Right lobe of liver (tissue), 6 donors: ENCODE measurements at regions not wholly inside any gene's neighbourhood (a gene's known extent, or its start where the extent isn't known, plus 50 kb on each side); places are given as distances from the start of the nearest gene placed in this dataset.
"Not testable (repeated sequence)": the region's sequence is repeated elsewhere in the genome, so short reads cannot be mapped to it uniquely, and the experiment has no call there.

Experiments
- ATAC-seq, 4 donors: fragments of 200-7000 bp; cut with Tn5 transposase; one replicate each; pipeline ENCODE4 v1.9.1; 2020; ENCODE audit warnings: mild to moderate bottlenecking in 4 of 4, moderate library complexity in 4 of 4
- DNase-seq, 3 donors: peaks; one replicate each; pipeline ENCODE4 v3.0.0-alpha.2; 2020
- H3K27ac ChIP-seq, 3 donors: fragments of 200-600 bp; one replicate each; pipeline ENCODE4 v1.8.0; 2022
- H3K27me3 ChIP-seq, 2 donors: fragments of 200-600 bp; one replicate each; pipeline ENCODE4 v1.8.0; 2022
- H3K36me3 ChIP-seq, 4 donors: fragments of 200-600 bp; sonication (generic) in 1 of 4; one replicate each; pipeline versions ENCODE4 v1.5.1 to v1.8.0; 2017 to 2022; ENCODE audit warnings: control low read depth in 1 of 4
- H3K4me1 ChIP-seq, 4 donors: fragments of 200-600 bp; sonication (generic) in 1 of 4; one replicate each; pipeline versions ENCODE4 v1.5.1 to v1.8.0; 2017 to 2022; ENCODE audit warnings: control low read depth in 1 of 4
- H3K4me3 ChIP-seq, 3 donors: fragments of 200-600 bp; one replicate each; pipeline ENCODE4 v1.8.0; 2022
- H3K9me3 ChIP-seq, 4 donors: fragments of 200-600 bp; sonication (generic) in 1 of 4; one replicate each; pipeline versions ENCODE4 v1.5.1 to v1.8.0; 2017 to 2022; ENCODE audit warnings: control low read depth in 1 of 4
- CTCF ChIP-seq, 4 donors: fragments of 200-600 bp in 3 of 4; fragments of 450-650 bp in 1 of 4; IDR thresholded peaks; one replicate each; pipeline versions ENCODE4 v1.5.1 to v1.8.0; 2016 to 2022; ENCODE audit warnings: antibody characterized with exemption in 4 of 4, mild to moderate bottlenecking in 2 of 4
- POLR2A ChIP-seq: fragments of 450-650 bp; IDR thresholded peaks from one replicate; pipeline ENCODE4 v1.6.1; 2017; ENCODE audit warnings: antibody characterized with exemption, mild to moderate bottlenecking
- WGBS: methylation state at CpG from one replicate; pipeline ENCODE4 v1.1.6; 2018; ENCODE audit warnings: low coverage, low lambda C conversion rate; ENCODE audit not compliant: insufficient coverage; ENCODE audit errors: missing lambda C conversion rate; 5-methylcytosine and 5-hydroxymethylcytosine counted together
- intact Hi-C, 2 donors: fragments of 100-400 bp; cut with DNase I; formaldehyde crosslinking; loops; one replicate each; pipeline versions ENCODE4 v1.11.2 to v1.14.1; 2022
- donor health status: DM: no; HTN: yes; CAD: no.
- donor health status: DM: no; HTN: no; CAD: no.
- donor health status: DM: no; HTN: no; CAD: no.
- donor health status: DM: no; HTN: yes; CAD: no.
- donor health status: DM: no; HTN: yes; CAD: no.

- no peak for ATAC-seq
Measured at GRCh38 chr5:101009758-101010519, 106.9 kb upstream of the ST8SIA4 start.

GRCh38 chr5:100992354-100992753 is 89.3 kb upstream of the ST8SIA4 start:
- TF ChIP-seq POLR2A, result no peak
- no peak for TF ChIP-seq CTCF (IDR thresholded peaks at IDR 0.05)

More at GRCh38 chr5:101009758-101010519, 106.9 kb upstream of the ST8SIA4 start:
- H3K4me1 ChIP-seq, result no peaks in the 10 kb centered on the region
- WGBS, result 39% methylated on average over 9 of the region's 9 CpGs
- no peak for DNase-seq
- TF ChIP-seq CTCF (IDR thresholded peaks at IDR 0.05), result no peak
- H3K36me3 ChIP-seq, result no peaks in the 10 kb centered on the region
- intact Hi-C loops, result no loop called here
- H3K9me3 ChIP-seq, result no peaks in the 10 kb centered on the region
- no peak overlapping the region for H3K27ac ChIP-seq
- no peaks in the 10 kb centered on the region for H3K27me3 ChIP-seq
- H3K4me3 ChIP-seq, result no peak overlapping the region

GRCh38 chr5:100983601-100984000 is 80.5 kb upstream of the ST8SIA4 start:
- H3K4me3 ChIP-seq, H3K9me3 ChIP-seq, intact Hi-C loops, H3K36me3 ChIP-seq, H3K4me1 ChIP-seq, DNase-seq, H3K27ac ChIP-seq, ATAC-seq, H3K27me3 ChIP-seq: not testable (repeated sequence)
- WGBS, result 61% methylated on average over 6 of the region's 6 CpGs

More at GRCh38 chr5:100992354-100992753, 89.3 kb upstream of the ST8SIA4 start:
- Histone ChIP-seq H3K4me3 (no peak overlapping the region), H3K36me3 (no peaks in the 10 kb centered on the region), H3K9me3 (no peaks in the 10 kb centered on the region), H3K27me3 (no peaks in the 10 kb centered on the region), H3K4me1 (no peaks in the 10 kb centered on the region), H3K27ac (no peak overlapping the region)
- no peak for ATAC-seq
- DNase-seq, result no peak
- intact Hi-C loops, result no loop called here
- 56% methylated on average over 1 of the region's 1 CpG for WGBS

- Histone ChIP-seq H3K4me3 (no peak overlapping the region), H3K9me3 (no peaks in the 10 kb centered on the region), H3K27ac (no peak overlapping the region), H3K4me1 (no peaks in the 10 kb centered on the region), H3K36me3 (no peaks in the 10 kb centered on the region), H3K27me3 (no peaks in the 10 kb centered on the region)
- ATAC-seq (no peak), DNase-seq (no peak)
- TF ChIP-seq CTCF (IDR thresholded peaks at IDR 0.05) (no peak), POLR2A (no peak)
- WGBS, result 62% methylated on average over 3 of the region's 3 CpGs
- intact Hi-C loops, result no loop called here
Measured at GRCh38 chr5:100974082-100974481, 71.0 kb upstream of the ST8SIA4 start.

GRCh38 chr5:100970646-100971255 is 67.7 kb upstream of the ST8SIA4 start:
- WGBS, result 22% methylated on average over 4 of the region's 5 CpGs
- Histone ChIP-seq H3K4me1 (no peaks in the 10 kb centered on the region), H3K27me3 (no peaks in the 10 kb centered on the region), H3K4me3 (no peak overlapping the region), H3K27ac (no peak overlapping the region), H3K9me3 (no peaks in the 10 kb centered on the region), H3K36me3 (no peaks in the 10 kb centered on the region)
- no peak for DNase-seq
- TF ChIP-seq CTCF (IDR thresholded peaks at IDR 0.05) (no peak), POLR2A (no peak)
- intact Hi-C loops, result no loop called here
- ATAC-seq, result no peak
